HEK293 (cell line): ENCODE measurements at regions not wholly inside any gene's neighbourhood (a gene's known extent, or its start where the extent isn't known, plus 50 kb on each side); places are given as distances from the start of the nearest gene placed in this dataset.
A peak's percentile ranks its signal among the peaks of the same experiment; 100 is the strongest.

Source experiments
- CTCF ChIA-PET: fragments of 350-600 bp; formaldehyde crosslinking; extraction: SDS; loops from one replicate; lab custom pipeline; 2021; ENCODE audit warnings: antibody characterized with exemption; lab: Yijun Ruan, JAX
- POLR2A ChIA-PET: fragments of 300-600 bp; formaldehyde crosslinking; extraction: SDS; loops from one replicate; lab custom pipeline; 2020; ENCODE audit warnings: antibody characterized with exemption, inconsistent platforms; lab: Yijun Ruan, JAX
- H3K27ac ChIP-seq: fragments of 200-500 bp; sonication (Bioruptor generic); 2 replicates; pipeline ENCODE4 v1.5.1; 2014; ENCODE audit warnings: low read depth, low read length, control low read depth, inconsistent platforms; ENCODE audit errors: extremely low read depth
- H3K36me3 ChIP-seq, 2 experiments: fragments of 200-500 bp in 1 of 2; sonication (Bioruptor generic) in 1 of 2; 1 replicate in 1 of 2; 2 replicates in 1 of 2; pipeline ENCODE4 v1.5.1; 2014 to 2017; ENCODE audit warnings: inconsistent platforms in 2 of 2, low read length in 2 of 2; ENCODE audit not compliant: control insufficient read depth in 2 of 2, insufficient read depth in 1 of 2
- H3K4me1 ChIP-seq: fragments of 200-500 bp; sonication (Bioruptor generic); 2 replicates; pipeline ENCODE4 v1.5.1; 2014; ENCODE audit warnings: mild to moderate bottlenecking, low read length, inconsistent platforms; ENCODE audit not compliant: control insufficient read depth, insufficient read depth
- H3K4me3 ChIP-seq: 2 replicates; pipeline ENCODE4 v1.5.1; 2011; ENCODE audit warnings: low read depth, mild to moderate bottlenecking, control low read depth, low read length, moderate library complexity
- H3K9me3 ChIP-seq: fragments of 200-500 bp; sonication (Bioruptor generic); 2 replicates; pipeline ENCODE4 v1.5.1; 2014; ENCODE audit warnings: low read depth, low read length, inconsistent platforms; ENCODE audit not compliant: control insufficient read depth, insufficient read depth
- ZNF664 ChIP-seq: fragments of 450-650 bp; formaldehyde crosslinking; IDR thresholded peaks from 2 replicates; pipeline ENCODE4 v1.5.1; 2016; ENCODE audit warnings: missing biosample characterization, missing genetic modification characterization
- ZNF76 ChIP-seq: fragments of 450-650 bp; formaldehyde crosslinking; IDR thresholded peaks from 2 replicates; pipeline ENCODE4; 2016; ENCODE audit warnings: low read depth, missing biosample characterization, missing genetic modification characterization, borderline replicate concordance

DNA sequence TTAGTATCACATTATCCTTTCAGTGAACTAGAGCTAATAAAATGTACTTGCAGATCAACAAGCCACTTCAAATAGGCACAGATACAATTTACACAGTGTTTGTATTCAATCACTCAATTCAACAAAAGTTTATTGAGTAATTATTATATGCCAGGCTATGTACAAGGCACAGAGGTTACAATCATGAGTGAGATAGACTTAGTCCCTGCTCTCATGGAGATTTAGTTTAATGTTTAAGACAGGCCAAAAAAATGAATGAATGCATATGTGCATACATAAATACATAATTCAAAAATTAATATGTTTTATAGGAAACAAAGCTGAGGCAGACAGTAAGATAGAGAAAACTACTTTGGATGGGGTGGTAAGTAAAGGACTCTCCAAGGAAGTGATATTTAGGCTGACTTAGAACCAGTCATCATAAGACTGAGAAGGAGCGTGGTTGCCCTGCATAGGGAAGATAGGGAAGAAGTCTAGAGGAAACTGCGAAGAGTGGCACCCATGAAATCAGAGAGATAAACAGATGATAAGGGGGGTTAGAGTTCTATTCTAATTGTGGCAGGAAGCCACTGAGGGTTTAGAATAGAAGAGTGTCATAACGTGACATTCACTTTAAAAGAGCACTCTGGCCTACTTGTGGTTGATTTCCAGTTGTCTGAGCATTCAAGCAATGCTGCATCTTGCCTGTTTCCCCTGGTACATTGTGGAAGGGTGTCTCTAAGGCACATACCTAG, 49.7 kb upstream of the GRAMD2B start:
- Histone ChIP-seq H3K4me1 (no peaks in the 10 kb centered on the region), H3K4me3 (no peak overlapping the region), H3K27ac (no peak overlapping the region), H3K9me3 (no peaks in the 10 kb centered on the region), H3K36me3 (no peaks in the 10 kb centered on the region)
- peak; percentile 57; the same call in 1 of the 2 replicates for TF ChIP-seq ZNF664 (tag by site-specific recombination)
- no peak for TF ChIP-seq ZNF76 (tag by site-specific recombination)
- POLR2A ChIA-PET = interaction anchor here (0.6 kb wide), 1 partner anchor 32 kb away, joined by 5 read pairs; no protein-coding TSS in a partner anchor
- CTCF ChIA-PET = interaction anchor here (1.5 kb wide), 1 partner anchor 166 kb away, joined by 6 read pairs; no protein-coding TSS in a partner anchor
